IMR-90 (cell line): ENCODE measurements at regions not wholly inside any gene's neighbourhood (a gene's known extent, or its start where the extent isn't known, plus 50 kb on each side); places are given as distances from the start of the nearest gene placed in this dataset.

ENCODE experiments used
- ATAC-seq: fragments of 200-7000 bp; cut with Tn5 transposase; 2 replicates; pipeline ENCODE4 v1.9.1; 2020; ENCODE audit warnings: low read depth, mild to moderate bottlenecking, moderate library complexity
- BruUV-seq: library from RNA; stranded (reverse); fragments of 400-500 nt; replicated peaks from 2 replicates; lab custom pipeline; 2021; lab: Mats Ljungman, UMichigan
- CTCF ChIA-PET: fragments of 300-600 bp; formaldehyde crosslinking; extraction: SDS; loops from one replicate; lab custom pipeline; 2021; ENCODE audit warnings: antibody characterized with exemption; lab: Yijun Ruan, JAX
- POLR2A ChIA-PET: fragments of 300-600 bp; sonication (Branson Sonifier 250); formaldehyde crosslinking; loops from one replicate; lab custom pipeline; 2022; ENCODE audit warnings: antibody characterized with exemption; ENCODE audit not compliant: unreplicated experiment; lab: Charles Lee
- DNase-seq: peaks from one replicate; pipeline ENCODE4 v3.0.0; 2013
- H2AFZ ChIP-seq: replicated peaks from 2 replicates; pipeline ENCODE3; 2013; ENCODE audit warnings: low read length, mild to moderate bottlenecking; ENCODE audit not compliant: poor library complexity
- H2AK5ac ChIP-seq: 2 replicates; pipeline ENCODE4 v1.6.1; 2013; ENCODE audit warnings: low read depth, low read length, inconsistent platforms
- H2AK9ac ChIP-seq: replicated peaks from 2 replicates; pipeline ENCODE3; 2013; ENCODE audit warnings: mild to moderate bottlenecking, low read depth, low read length, moderate library complexity; ENCODE audit not compliant: poor library complexity
- H2BK120ac ChIP-seq: 2 replicates; pipeline ENCODE4 v1.6.1; 2013; ENCODE audit warnings: low read depth, low read length, inconsistent platforms
- H2BK15ac ChIP-seq: 3 replicates; pipeline ENCODE4 v1.6.1; 2013; ENCODE audit warnings: low read depth, low read length, inconsistent platforms
- H2BK20ac ChIP-seq: 2 replicates; pipeline ENCODE4 v1.6.1; 2013; ENCODE audit warnings: low read depth, mild to moderate bottlenecking, inconsistent platforms, low read length, moderate library complexity
- H2BK5ac ChIP-seq: 2 replicates; pipeline ENCODE4 v1.6.1; 2013; ENCODE audit warnings: mild to moderate bottlenecking, low read depth, low read length, inconsistent platforms; ENCODE audit not compliant: poor library complexity, severe bottlenecking
- H3K14ac ChIP-seq: replicated peaks from 2 replicates; pipeline ENCODE4 v1.6.1; 2013; ENCODE audit warnings: low read depth, low read length, inconsistent platforms
- H3K18ac ChIP-seq: 2 replicates; pipeline ENCODE4 v1.6.1; 2013; ENCODE audit warnings: low read depth, low read length, control low read depth
- H3K23ac ChIP-seq: 2 replicates; pipeline ENCODE4 v1.6.1; 2013; ENCODE audit warnings: low read depth, low read length, inconsistent platforms
- H3K27ac ChIP-seq: 2 replicates; pipeline ENCODE4 v1.5.1; 2013; ENCODE audit warnings: mild to moderate bottlenecking, control low read depth, low read length; ENCODE audit not compliant: insufficient read depth
- H3K27me3 ChIP-seq: 2 replicates; pipeline ENCODE4 v1.6.1; 2013; ENCODE audit warnings: low read length; ENCODE audit not compliant: control insufficient read depth, insufficient read depth
- H3K36me3 ChIP-seq: 2 replicates; pipeline ENCODE4 v1.6.1; 2013; ENCODE audit warnings: low read length, mixed read lengths; ENCODE audit not compliant: control insufficient read depth, insufficient read depth
- H3K4ac ChIP-seq: 2 replicates; pipeline ENCODE4 v1.6.1; 2013; ENCODE audit warnings: low read depth, low read length, inconsistent platforms
- H3K4me1 ChIP-seq: 2 replicates; pipeline ENCODE4 v1.6.1; 2013; ENCODE audit warnings: low read length, mixed read lengths; ENCODE audit not compliant: control insufficient read depth, insufficient read depth
- H3K4me2 ChIP-seq: 2 replicates; pipeline ENCODE4 v1.6.1; 2013; ENCODE audit warnings: low read depth, mild to moderate bottlenecking, control low read depth, low read length, moderate library complexity
- H3K4me3 ChIP-seq: 2 replicates; pipeline ENCODE4 v1.5.1; 2013; ENCODE audit warnings: low read depth, mild to moderate bottlenecking, control low read depth, low read length, moderate library complexity; ENCODE audit not compliant: insufficient read depth
- H3K56ac ChIP-seq: 2 replicates; pipeline ENCODE4 v1.6.1; 2013; ENCODE audit warnings: low read length, inconsistent platforms; ENCODE audit not compliant: insufficient read depth; ENCODE audit errors: extremely low read depth
- H3K79me1 ChIP-seq, 2 experiments: 2 replicates each; pipeline ENCODE4 v1.6.1; 2013; ENCODE audit warnings: low read length in 2 of 2, inconsistent platforms in 1 of 2, low read depth in 1 of 2
- H3K9ac ChIP-seq: 2 replicates; pipeline ENCODE4 v1.6.1; 2013; ENCODE audit warnings: low read depth, low read length, control low read depth
- H3K9me1 ChIP-seq: 2 replicates; pipeline ENCODE4 v1.6.1; 2013; ENCODE audit warnings: low read length, inconsistent platforms; ENCODE audit not compliant: insufficient read depth
- H3K9me3 ChIP-seq: 2 replicates; pipeline ENCODE4 v1.6.1; 2013; ENCODE audit warnings: low read length; ENCODE audit not compliant: control insufficient read depth, insufficient read depth
- H4K20me1 ChIP-seq: 2 replicates; pipeline ENCODE4 v1.6.1; 2013; ENCODE audit warnings: low read length, inconsistent platforms; ENCODE audit not compliant: insufficient read depth
- H4K5ac ChIP-seq: 2 replicates; pipeline ENCODE4 v1.6.1; 2013; ENCODE audit warnings: mild to moderate bottlenecking, low read depth, low read length, control low read depth
- H4K8ac ChIP-seq, 2 experiments: 2 replicates each; pipeline ENCODE4 v1.6.1; 2013; ENCODE audit warnings: low read depth in 2 of 2, low read length in 2 of 2, control low read depth in 1 of 2, inconsistent platforms in 1 of 2
- H4K91ac ChIP-seq: 2 replicates; pipeline ENCODE4 v1.6.1; 2013; ENCODE audit warnings: low read depth, low read length, inconsistent platforms; ENCODE audit not compliant: insufficient read depth
- CTCF ChIP-seq: conservative IDR thresholded peaks from 2 replicates; pipeline ENCODE4 v1.5.1; 2012; ENCODE audit warnings: mild to moderate bottlenecking, low read depth, low read length, improper control_type of control experiment
- FOS ChIP-seq: fragments of 150-350 bp; IDR thresholded peaks from 2 replicates; pipeline ENCODE4 v1.6.1; 2016; ENCODE audit warnings: low read depth, low read length
- MXI1 ChIP-seq: IDR thresholded peaks from 2 replicates; pipeline ENCODE4 v1.6.1; 2012; ENCODE audit warnings: low read depth, mild to moderate bottlenecking, low read length, moderate library complexity, borderline replicate concordance
- NFE2L2 ChIP-seq: fragments of 150-350 bp; IDR thresholded peaks from 2 replicates; pipeline ENCODE4 v1.6.1; 2016; ENCODE audit warnings: low read depth, mild to moderate bottlenecking, low read length
- RAD21 ChIP-seq: IDR thresholded peaks from 2 replicates; pipeline ENCODE4 v1.6.1; 2012; ENCODE audit warnings: low read length, improper control_type of control experiment
- RCOR1 ChIP-seq: IDR thresholded peaks from 2 replicates; pipeline ENCODE4 v1.6.1; 2012; ENCODE audit warnings: mild to moderate bottlenecking, low read length, improper control_type of control experiment; ENCODE audit not compliant: insufficient replicate concordance
- RFX5 ChIP-seq: IDR thresholded peaks from 2 replicates; pipeline ENCODE4 v1.8.0; 2012; ENCODE audit warnings: low read depth, mild to moderate bottlenecking, low read length, moderate library complexity
- WGBS, 2 experiments: methylation state at CpG; one replicate each; pipeline versions ENCODE4 v1.1.5 to v1.1.7; 2013; ENCODE audit warnings: missing lambda C conversion rate in 2 of 2; ENCODE audit not compliant: insufficient read length in 1 of 2; ENCODE audit errors: extremely low coverage in 2 of 2; 5-methylcytosine and 5-hydroxymethylcytosine counted together
- dilution Hi-C: fragments of 300-500 bp; cut with HindIII; formaldehyde crosslinking; loops from one replicate; pipeline ENCODE4 v1.14.3; 2018; ENCODE audit warnings: low sequenced_read_pairs; ENCODE audit not compliant: unreplicated experiment
- in situ Hi-C: fragments of 300-500 bp; cut with MboI; formaldehyde crosslinking; loops from 3 replicates; pipeline ENCODE4 v1.14.3; 2019; ENCODE audit warnings: low sequenced_read_pairs, inconsistent platforms, mixed read lengths
- intact Hi-C: fragments of 100-400 bp; cut with micrococcal nuclease; formaldehyde crosslinking; loops from 2 replicates; pipeline ENCODE4 v1.10.0; 2022

GRCh38 chr17:27216836-27217235, 77.1 kb upstream of the WSB1 start:
- no peak overlapping the region for H3K4me2 ChIP-seq
- no peaks in the 10 kb centered on the region for H3K4me1 ChIP-seq
- no peaks in the 10 kb centered on the region for H3K9me1 ChIP-seq
- dilution Hi-C loops: no loop called here
- DNase-seq (no peak), ATAC-seq (no peak)
- H3K27ac ChIP-seq: no peak overlapping the region
- H2AFZ ChIP-seq: no peak overlapping the region
- H2BK20ac ChIP-seq: no peak overlapping the region
- H3K79me1 ChIP-seq: no peaks in the 10 kb centered on the region
- no peak overlapping the region for H4K8ac ChIP-seq
- TF ChIP-seq CTCF: no peak
- TF ChIP-seq RFX5: no peak
- no peak for TF ChIP-seq RAD21
- TF ChIP-seq MXI1: no peak
- TF ChIP-seq RCOR1: no peak
- TF ChIP-seq FOS: no peak
- TF ChIP-seq NFE2L2: no peak
- no peak overlapping the region for H4K5ac ChIP-seq
- H2BK120ac ChIP-seq: no peak overlapping the region
- in situ Hi-C loops: no loop called here
- H2BK5ac ChIP-seq: no peak overlapping the region
- H4K20me1 ChIP-seq: no peaks in the 10 kb centered on the region
- H3K14ac ChIP-seq: no peak overlapping the region
- H4K91ac ChIP-seq: no peak overlapping the region
- H3K27me3 ChIP-seq: no peaks in the 10 kb centered on the region
- H3K36me3 ChIP-seq: no peaks in the 10 kb centered on the region
- intact Hi-C loops: no loop called here
- CTCF ChIA-PET: no interaction called here
- no peak overlapping the region for H3K18ac ChIP-seq
- POLR2A ChIA-PET: no interaction called here
- peaks cover 4% of the 10 kb centered on the region; the same call in 1 of the 2 replicates for H3K9me3 ChIP-seq
- H3K23ac ChIP-seq: no peak overlapping the region
- BruUV-seq: no TSS peak
- no peak overlapping the region for H3K4me3 ChIP-seq
- H3K9ac ChIP-seq: no peak overlapping the region
- no peak overlapping the region for H2AK5ac ChIP-seq
- no peak overlapping the region for H3K4ac ChIP-seq
- WGBS, 2 experiments: no CpG with 5 or more reads among the region's 1 CpG
- H2AK9ac ChIP-seq: no peak overlapping the region
- no peak overlapping the region for H2BK15ac ChIP-seq
- no peak overlapping the region for H3K56ac ChIP-seq
